GM12801 (cell line): ENCODE measurements at regions not wholly inside any gene's neighbourhood (a gene's known extent, or its start where the extent isn't known, plus 50 kb on each side); places are given as distances from the start of the nearest gene placed in this dataset.

ENCODE experiments used
- TF ChIP-seq, protein P1 (sequence below): IDR thresholded peaks from one replicate; pipeline ENCODE4 v1.5.1; 2011; ENCODE audit warnings: control low read depth; ENCODE audit not compliant: insufficient read length; ENCODE audit errors: extremely low read depth

DNA sequence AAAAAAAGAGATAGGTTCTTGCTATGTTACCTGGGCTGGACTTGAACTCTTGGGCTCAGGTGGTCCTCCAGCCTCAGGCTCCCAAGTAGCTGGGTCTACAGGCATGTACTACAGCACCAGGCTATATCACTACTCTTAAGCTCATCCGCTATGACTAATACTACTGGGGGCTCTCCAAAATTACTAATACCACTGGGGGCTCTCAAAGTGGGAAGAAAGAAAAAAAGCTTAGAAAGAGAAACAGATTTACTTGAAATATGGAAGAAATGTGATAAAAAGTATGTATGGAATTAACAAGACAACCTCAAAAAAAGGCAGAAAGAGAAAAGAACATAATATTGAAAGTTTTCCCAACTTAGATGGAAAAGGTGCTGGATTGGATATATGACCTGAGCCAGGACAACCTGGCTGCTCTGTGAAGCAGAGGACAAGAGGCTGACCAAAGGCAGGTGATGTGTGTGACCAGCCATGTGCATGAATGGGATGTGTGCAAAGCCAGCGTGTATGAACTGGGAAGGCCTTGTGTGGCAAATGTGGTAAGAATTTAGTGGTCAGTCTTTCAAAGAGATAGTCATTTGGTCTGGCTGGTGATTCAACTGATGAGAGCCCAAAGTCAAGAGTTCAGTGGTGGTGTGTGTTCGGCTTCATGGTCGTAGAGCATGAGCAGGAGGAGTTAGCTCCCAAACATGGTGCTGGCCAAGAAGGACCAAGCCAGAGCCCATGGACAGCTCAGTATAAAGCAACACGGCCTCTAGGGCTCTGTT, 232.4 kb upstream of the KLF14 start:
- TF ChIP-seq, protein P1, sequence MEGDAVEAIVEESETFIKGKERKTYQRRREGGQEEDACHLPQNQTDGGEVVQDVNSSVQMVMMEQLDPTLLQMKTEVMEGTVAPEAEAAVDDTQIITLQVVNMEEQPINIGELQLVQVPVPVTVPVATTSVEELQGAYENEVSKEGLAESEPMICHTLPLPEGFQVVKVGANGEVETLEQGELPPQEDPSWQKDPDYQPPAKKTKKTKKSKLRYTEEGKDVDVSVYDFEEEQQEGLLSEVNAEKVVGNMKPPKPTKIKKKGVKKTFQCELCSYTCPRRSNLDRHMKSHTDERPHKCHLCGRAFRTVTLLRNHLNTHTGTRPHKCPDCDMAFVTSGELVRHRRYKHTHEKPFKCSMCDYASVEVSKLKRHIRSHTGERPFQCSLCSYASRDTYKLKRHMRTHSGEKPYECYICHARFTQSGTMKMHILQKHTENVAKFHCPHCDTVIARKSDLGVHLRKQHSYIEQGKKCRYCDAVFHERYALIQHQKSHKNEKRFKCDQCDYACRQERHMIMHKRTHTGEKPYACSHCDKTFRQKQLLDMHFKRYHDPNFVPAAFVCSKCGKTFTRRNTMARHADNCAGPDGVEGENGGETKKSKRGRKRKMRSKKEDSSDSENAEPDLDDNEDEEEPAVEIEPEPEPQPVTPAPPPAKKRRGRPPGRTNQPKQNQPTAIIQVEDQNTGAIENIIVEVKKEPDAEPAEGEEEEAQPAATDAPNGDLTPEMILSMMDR: no peak

DNA sequence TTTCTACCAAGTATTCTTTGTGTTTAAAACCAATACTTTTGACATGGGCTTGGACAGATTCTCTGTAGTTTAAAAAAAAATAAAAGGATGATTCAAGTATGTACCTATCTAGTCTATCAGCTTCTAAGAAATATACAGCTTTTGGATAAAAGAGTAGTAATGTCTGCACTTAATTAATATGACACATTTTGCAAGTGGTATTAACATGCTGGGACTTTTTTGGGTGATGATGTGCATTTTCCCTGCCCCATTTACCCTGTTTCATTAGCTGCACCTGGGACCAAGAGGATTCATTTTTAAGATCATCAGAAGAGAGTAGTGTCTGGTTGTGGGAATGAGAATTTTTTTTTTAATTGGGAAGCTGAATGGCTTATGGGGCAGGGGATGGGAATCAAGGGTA, 236.2 kb upstream of the KLF14 start:
- TF ChIP-seq, protein P1: no peak

DNA sequence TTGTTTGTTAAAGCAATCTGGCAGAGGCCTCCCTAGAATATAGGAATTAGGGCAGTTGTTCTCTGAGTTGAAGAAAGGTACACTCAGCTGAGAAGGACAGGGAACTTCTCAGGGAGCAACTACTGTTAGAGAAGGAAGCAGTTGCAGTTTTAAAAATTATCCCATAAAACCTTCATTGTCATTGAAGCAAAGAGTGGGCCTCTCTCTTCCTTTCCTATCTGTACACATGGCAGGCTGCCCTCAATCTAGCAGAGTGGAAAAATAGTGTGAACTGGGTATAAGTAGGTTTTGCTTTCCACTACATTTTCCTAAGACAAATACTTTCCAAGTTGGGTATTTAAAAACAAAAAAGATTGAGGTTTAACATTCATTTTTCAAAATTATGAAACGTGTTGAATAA, 236.7 kb upstream of the KLF14 start:
- TF ChIP-seq, protein P1: no peak

DNA sequence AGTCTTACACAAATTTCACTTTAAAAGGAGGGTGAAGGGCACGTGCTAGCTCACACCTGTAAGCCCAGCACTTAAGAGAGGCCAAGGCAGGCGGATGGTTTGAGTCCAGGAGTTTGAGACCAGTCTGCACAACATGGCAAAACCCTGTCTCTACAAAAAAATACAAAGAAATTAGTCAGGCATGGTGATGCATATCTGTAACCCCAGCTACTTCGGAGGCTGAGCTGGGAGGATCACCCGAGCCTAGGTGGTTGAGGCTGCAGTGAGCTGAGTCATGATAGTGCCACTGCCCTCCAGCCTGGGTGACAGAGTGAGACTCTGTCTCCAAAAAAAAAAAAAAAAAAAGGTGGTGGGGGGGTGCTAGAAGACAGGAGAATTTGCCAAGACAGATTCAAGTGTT, 237.3 kb upstream of the KLF14 start:
- TF ChIP-seq, protein P1: no peak

DNA sequence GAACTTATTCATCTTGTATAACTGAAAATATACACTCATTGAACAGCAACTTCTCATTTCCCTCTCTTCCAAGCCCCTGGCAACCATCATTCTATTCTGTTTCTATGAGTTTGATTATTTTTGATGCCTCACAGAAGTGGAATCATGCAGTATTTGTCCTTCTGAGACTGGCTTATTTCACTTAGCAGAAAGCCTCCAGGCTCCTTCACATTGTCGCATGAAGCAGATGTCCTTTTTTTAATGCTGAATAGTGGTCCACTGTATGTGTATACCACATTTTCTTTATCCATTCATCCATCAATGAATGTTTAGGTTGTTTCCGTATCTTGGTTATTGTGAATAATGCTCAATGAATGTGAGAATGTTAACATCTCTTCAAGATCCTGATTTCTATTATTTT, 238.2 kb upstream of the KLF14 start:
- TF ChIP-seq, protein P1: no peak

DNA sequence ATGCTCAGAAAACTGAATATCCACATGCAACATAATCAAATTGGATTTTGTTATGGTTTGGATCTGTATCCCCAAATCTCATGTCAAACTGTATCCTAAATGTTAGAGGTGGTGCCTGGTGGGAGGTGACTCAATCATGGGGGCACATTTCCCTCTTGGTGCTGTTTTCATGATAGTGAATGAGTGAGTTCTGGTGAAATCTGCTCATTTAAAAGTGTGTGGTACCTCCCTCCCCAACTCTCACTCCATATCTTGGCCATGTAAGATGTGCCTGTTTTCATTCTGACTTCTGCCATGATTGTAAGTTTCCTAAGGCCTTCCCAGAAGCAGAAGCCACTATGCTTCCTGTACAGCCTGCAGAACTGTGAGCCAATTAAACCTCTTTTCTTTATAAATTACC, 239.6 kb upstream of the KLF14 start:
- TF ChIP-seq, protein P1: no peak

DNA sequence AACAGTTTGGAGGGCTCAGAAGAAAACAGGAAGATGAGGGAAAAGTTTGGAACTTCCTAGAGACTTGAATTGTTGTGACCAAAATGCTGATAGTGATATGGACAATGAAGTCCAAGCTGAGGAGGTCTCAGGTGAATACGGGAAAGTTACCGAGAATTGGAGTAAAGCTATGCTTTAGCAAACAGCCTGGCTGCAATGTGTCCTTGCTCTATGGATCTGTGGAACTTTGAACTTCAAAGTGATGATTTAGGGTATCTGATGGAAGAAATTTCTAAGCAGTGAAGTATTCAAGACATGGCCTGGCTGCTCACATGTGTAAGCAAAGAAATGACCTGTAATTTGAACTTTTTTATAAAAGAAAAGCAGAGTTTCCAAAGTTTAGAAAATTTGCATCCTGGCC, 240.2 kb upstream of the KLF14 start:
- TF ChIP-seq, protein P1: no peak
